G401.6 (cell line): ENCODE measurements at regions not wholly inside any gene's neighbourhood (a gene's known extent, or its start where the extent isn't known, plus 50 kb on each side); places are given as distances from the start of the nearest gene placed in this dataset.

Source experiments
- FAIRE-seq: peaks from 2 replicates; lab custom pipeline; 2012; peaks lifted over from hg19 to GRCh38; lab: Jason Lieb, UNC

GRCh38 chr6:154561750-154562149 is 51.3 kb upstream of the CNKSR3 start:
- no peak for FAIRE-seq

GRCh38 chr6:154565331-154565730 is 54.8 kb upstream of the CNKSR3 start:
- no peak for FAIRE-seq

GRCh38 chr6:154566866-154567265 is 56.4 kb upstream of the CNKSR3 start:
- FAIRE-seq = no peak

GRCh38 chr6:154567695-154568220 is 57.3 kb upstream of the CNKSR3 start:
- no peak for FAIRE-seq

GRCh38 chr6:154569156-154569862 is 58.8 kb upstream of the CNKSR3 start:
- FAIRE-seq = no peak

- no peak for FAIRE-seq
Observed at GRCh38 chr6:154570505-154570904, 60.0 kb upstream of the CNKSR3 start.

- no peak for FAIRE-seq
Observed at GRCh38 chr6:154572556-154572955, 62.1 kb upstream of the CNKSR3 start.

- FAIRE-seq = no peak
Observed at GRCh38 chr6:154578004-154578559, 67.6 kb upstream of the CNKSR3 start.

GRCh38 chr6:154579046-154579445 is 68.6 kb upstream of the CNKSR3 start:
- no peak for FAIRE-seq

GRCh38 chr6:154579485-154579884 is 69.0 kb upstream of the CNKSR3 start:
- no peak for FAIRE-seq

- FAIRE-seq = no peak
Observed at GRCh38 chr6:154580397-154581135, 70.1 kb upstream of the CNKSR3 start.

GRCh38 chr6:154582696-154583095 is 72.2 kb upstream of the CNKSR3 start:
- FAIRE-seq = peak; percentile 69

- FAIRE-seq = no peak
Observed at GRCh38 chr6:154583546-154584188, 73.2 kb upstream of the CNKSR3 start.

- FAIRE-seq = no peak
Observed at GRCh38 chr6:154590756-154591155, 80.3 kb upstream of the CNKSR3 start.

GRCh38 chr6:154591234-154591633 is 80.7 kb upstream of the CNKSR3 start:
- no peak for FAIRE-seq

- FAIRE-seq = no peak
Observed at GRCh38 chr6:154592199-154592860, 81.8 kb upstream of the CNKSR3 start.

GRCh38 chr6:154593122-154593521 is 82.6 kb upstream of the CNKSR3 start:
- no peak for FAIRE-seq

GRCh38 chr6:154594496-154595198 is 84.2 kb upstream of the CNKSR3 start:
- FAIRE-seq = no peak

GRCh38 chr6:154595538-154595937 is 85.1 kb upstream of the CNKSR3 start:
- no peak for FAIRE-seq

- FAIRE-seq = no peak
Observed at GRCh38 chr6:154596009-154596408, 85.5 kb upstream of the CNKSR3 start.

- FAIRE-seq = no peak
Observed at GRCh38 chr6:154596701-154597100, 86.2 kb upstream of the CNKSR3 start.

GRCh38 chr6:154598399-154598798 is 87.9 kb upstream of the CNKSR3 start:
- no peak for FAIRE-seq
